ENCODE measurements at regions not wholly inside any gene's neighbourhood (a gene's known extent, or its start where the extent isn't known, plus 50 kb on each side); places are given as distances from the start of the nearest gene placed in this dataset.
"Not testable (repeated sequence)": the region's sequence is repeated elsewhere in the genome, so short reads cannot be mapped to it uniquely, and the experiment has no call there.

DNA sequence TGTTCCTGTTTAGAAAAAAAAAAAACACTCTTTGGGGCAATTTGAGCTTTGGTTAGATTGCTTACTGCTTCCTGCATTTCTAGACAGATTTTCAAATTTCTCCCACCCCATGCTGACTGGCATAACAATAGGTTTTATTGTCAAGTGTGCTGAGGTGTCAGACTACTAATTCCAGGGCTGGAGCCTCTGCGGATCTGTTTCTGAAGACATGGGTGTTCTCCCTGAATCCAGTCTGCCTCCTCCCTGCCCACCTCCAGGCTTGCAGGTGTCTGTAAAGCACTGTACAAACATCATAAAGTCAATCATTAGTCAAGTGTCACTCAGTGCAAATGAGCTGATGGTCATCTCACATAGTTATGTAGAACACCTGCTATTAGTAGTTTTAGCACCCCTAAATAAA lies 292.4 kb downstream of the GATA3 start:
- no peak for DNase-seq (ENCODE audit: low read depth)
- H3K4me3 ChIP-seq (ENCODE audit: control insufficient read depth, low read depth, low read length) = no peak overlapping the region
- TF ChIP-seq, protein P1, sequence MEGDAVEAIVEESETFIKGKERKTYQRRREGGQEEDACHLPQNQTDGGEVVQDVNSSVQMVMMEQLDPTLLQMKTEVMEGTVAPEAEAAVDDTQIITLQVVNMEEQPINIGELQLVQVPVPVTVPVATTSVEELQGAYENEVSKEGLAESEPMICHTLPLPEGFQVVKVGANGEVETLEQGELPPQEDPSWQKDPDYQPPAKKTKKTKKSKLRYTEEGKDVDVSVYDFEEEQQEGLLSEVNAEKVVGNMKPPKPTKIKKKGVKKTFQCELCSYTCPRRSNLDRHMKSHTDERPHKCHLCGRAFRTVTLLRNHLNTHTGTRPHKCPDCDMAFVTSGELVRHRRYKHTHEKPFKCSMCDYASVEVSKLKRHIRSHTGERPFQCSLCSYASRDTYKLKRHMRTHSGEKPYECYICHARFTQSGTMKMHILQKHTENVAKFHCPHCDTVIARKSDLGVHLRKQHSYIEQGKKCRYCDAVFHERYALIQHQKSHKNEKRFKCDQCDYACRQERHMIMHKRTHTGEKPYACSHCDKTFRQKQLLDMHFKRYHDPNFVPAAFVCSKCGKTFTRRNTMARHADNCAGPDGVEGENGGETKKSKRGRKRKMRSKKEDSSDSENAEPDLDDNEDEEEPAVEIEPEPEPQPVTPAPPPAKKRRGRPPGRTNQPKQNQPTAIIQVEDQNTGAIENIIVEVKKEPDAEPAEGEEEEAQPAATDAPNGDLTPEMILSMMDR (conservative IDR thresholded peaks at IDR 0.05; ENCODE audit: control insufficient read depth, insufficient read depth, low read depth, low read length) = no peak

DNA sequence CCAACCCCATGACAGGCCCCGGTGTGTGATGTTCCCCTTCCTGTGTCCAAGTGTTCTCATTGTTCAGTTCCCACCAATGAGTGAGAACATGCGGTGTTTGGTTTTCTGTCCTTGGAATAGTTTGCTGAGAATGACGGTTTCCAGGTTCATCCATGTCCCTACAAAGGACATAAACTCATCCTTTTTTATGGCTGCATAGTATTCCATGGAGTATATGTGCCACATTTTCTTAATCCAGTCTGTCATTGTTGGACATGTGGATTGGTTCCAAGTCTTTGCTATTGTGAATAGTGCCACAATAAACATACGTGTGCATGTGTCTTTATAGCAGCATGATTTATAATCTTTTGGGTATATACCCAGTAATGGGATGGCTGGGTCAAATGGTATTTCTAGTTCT lies 293.1 kb downstream of the GATA3 start:
- DNase-seq (ENCODE audit: low read depth); H3K4me3 ChIP-seq (ENCODE audit: control insufficient read depth, low read depth, low read length): not testable (repeated sequence)

DNA sequence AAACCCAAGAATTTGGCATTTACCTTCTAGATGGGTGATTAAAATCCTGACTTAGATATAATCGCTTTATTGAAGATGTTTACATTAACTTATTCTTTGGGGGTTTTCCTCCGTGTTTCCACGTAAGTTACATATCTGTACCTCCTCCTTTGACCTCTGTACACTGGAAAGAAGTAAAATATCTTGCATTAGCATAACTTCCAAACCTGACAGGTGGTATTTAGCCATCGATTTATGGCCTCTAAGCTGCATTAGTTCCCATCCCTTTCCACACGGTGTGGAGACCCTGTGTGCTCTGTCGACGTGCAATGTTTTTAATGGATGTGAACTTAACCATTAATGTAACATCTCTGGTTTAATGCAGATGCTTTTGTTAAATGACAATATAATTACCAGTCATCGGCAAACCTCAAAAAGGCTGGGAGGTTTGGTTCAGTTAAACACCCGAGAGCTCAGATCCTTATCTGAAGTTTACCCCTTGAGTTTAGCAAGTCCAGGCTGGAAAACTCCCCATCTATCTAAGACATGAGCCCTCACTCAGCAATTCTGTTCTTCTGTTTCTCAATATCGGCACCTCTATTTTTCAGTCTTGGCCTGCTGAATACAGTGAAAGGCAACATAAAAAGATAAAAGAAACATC lies 295.2 kb downstream of the GATA3 start:
- no peak overlapping the region for H3K4me3 ChIP-seq (ENCODE audit: control insufficient read depth, low read depth, low read length)
- no peak for DNase-seq (ENCODE audit: low read depth)
- TF ChIP-seq, protein P1 (conservative IDR thresholded peaks at IDR 0.05; ENCODE audit: control insufficient read depth, insufficient read depth, low read depth, low read length) = no peak

DNA sequence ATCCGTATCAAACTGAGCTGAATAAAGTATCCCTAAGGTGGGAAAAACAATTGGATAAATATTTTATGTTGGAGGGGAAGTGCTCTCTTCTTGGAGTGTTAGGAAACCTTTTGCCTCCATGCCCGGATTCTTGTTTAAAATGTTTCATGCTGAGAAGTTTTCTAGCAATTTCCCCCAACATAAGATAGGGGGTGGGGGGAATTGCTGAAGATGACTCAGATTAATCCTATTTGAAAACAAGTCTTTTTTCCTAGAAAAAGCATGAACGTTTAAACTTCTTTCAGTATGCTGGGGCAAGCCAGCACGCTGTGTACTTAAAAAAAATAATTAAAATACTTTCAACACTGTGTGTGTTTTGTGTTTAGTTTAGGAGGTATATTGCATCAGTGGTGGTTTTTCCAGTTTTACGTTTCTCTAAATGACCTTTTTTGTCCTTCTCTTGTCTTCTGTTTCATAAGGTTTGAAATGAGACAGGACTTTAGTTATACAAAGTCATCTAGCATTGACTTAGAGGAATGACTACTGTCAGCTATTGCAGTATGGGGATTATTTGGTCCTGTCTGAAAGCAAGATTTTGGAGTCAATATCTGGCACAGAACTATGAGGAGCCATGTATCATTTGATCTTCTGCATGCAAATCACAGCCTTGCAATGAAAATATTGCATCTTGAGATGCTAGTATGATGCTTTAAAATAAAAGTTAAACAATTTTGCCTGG lies 295.9 kb downstream of the GATA3 start:
- DNase-seq (ENCODE audit: low read depth) = no peak
- no peak overlapping the region for H3K4me3 ChIP-seq (ENCODE audit: control insufficient read depth, low read depth, low read length)
- TF ChIP-seq, protein P1 (conservative IDR thresholded peaks at IDR 0.05; ENCODE audit: control insufficient read depth, insufficient read depth, low read depth, low read length) = no peak

GRCh38 chr10:8352171-8353075 lies 297.9 kb downstream of the GATA3 start:
- DNase-seq (ENCODE audit: low read depth) = no peak
- TF ChIP-seq, protein P1 (conservative IDR thresholded peaks at IDR 0.05; ENCODE audit: control insufficient read depth, insufficient read depth, low read depth, low read length) = no peak
- no peak overlapping the region for H3K4me3 ChIP-seq (ENCODE audit: control insufficient read depth, low read depth, low read length)

DNA sequence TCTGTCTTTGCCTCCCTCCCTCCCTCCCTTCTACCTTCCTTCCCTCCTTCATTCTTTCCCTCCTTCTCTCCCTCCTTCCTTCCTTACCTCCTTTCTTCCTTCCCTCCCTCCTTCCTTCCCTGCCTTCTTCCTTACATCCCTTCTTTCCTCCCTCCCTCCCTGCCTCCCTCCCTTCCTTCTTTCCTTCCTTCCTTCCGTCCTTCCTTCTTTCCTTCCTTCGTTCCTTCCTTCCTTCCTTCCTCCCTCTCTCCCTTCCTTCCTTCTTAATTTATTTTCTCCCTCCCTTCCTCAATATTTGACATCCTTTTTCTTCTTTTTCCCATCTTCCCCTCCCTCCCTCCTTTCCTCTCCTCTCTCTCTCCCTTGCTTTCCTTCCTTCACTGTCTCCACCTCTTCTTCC lies 301.8 kb downstream of the GATA3 start:
- no peak for DNase-seq (ENCODE audit: low read depth)
- no peak overlapping the region for H3K4me3 ChIP-seq (ENCODE audit: control insufficient read depth, low read depth, low read length)
- TF ChIP-seq, protein P1 (conservative IDR thresholded peaks at IDR 0.05; ENCODE audit: control insufficient read depth, insufficient read depth, low read depth, low read length) = no peak

DNA sequence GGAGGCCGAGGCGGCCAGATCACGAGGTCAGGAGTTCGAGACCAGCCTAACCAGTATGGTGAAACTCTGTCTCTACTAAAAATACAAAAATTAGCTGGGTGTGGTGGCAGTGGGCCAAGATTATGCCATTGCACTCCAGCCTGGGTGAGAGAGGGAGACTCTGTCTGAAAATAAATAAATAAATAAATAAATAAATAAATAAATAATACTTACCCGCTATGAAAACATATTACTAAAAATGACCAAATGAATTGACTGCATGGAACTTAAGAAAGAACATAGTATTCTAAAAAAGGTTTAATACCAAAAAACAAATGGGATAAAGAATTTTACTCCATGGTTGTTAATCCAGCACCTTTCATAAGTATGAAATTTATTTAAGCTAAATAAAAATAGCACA lies 305.0 kb downstream of the GATA3 start:
- no peak for DNase-seq (ENCODE audit: low read depth)
- H3K4me3 ChIP-seq (ENCODE audit: control insufficient read depth, low read depth, low read length) = no peak overlapping the region
- TF ChIP-seq, protein P1 (conservative IDR thresholded peaks at IDR 0.05; ENCODE audit: control insufficient read depth, insufficient read depth, low read depth, low read length) = no peak
